H9 (cell line): ENCODE measurements at regions not wholly inside any gene's neighbourhood (a gene's known extent, or its start where the extent isn't known, plus 50 kb on each side); places are given as distances from the start of the nearest gene placed in this dataset.
"Not testable (repeated sequence)": the region's sequence is repeated elsewhere in the genome, so short reads cannot be mapped to it uniquely, and the experiment has no call there.

Experiments used
- DNase-seq: peaks from one replicate; pipeline ENCODE4 v3.0.0-alpha.2; 2017
- H2AFZ ChIP-seq: one replicate; pipeline ENCODE4 v1.6.1; 2013; ENCODE audit warnings: mild to moderate bottlenecking, low read length, control low read depth, moderate library complexity
- H2AK5ac ChIP-seq: 2 replicates; pipeline ENCODE4 v1.6.1; 2013; ENCODE audit warnings: low read length, control low read depth, mixed read lengths; ENCODE audit not compliant: insufficient read length
- H2BK120ac ChIP-seq: one replicate; pipeline ENCODE4 v1.6.1; 2013; ENCODE audit warnings: low read depth, mild to moderate bottlenecking, low read length, control low read depth, inconsistent platforms; ENCODE audit not compliant: poor library complexity, severe bottlenecking
- H2BK12ac ChIP-seq: 2 replicates; pipeline ENCODE4 v1.6.1; 2013; ENCODE audit warnings: low read length, control low read depth, mixed read lengths, low read depth; ENCODE audit not compliant: insufficient read length
- H2BK15ac ChIP-seq: 2 replicates; pipeline ENCODE4 v1.6.1; 2013; ENCODE audit warnings: low read depth, low read length, control low read depth
- H2BK20ac ChIP-seq: one replicate; pipeline ENCODE4 v1.6.1; 2013; ENCODE audit warnings: low read depth, mild to moderate bottlenecking, low read length, control low read depth, inconsistent platforms; ENCODE audit not compliant: poor library complexity, severe bottlenecking
- H2BK5ac ChIP-seq: 2 replicates; pipeline ENCODE4 v1.6.1; 2013; ENCODE audit warnings: low read length, control low read depth, mixed read lengths; ENCODE audit not compliant: insufficient read length
- H3K14ac ChIP-seq: 2 replicates; pipeline ENCODE4 v1.6.1; 2013; ENCODE audit warnings: low read length, control low read depth; ENCODE audit not compliant: insufficient read depth
- H3K18ac ChIP-seq: 2 replicates; pipeline ENCODE4 v1.6.1; 2013; ENCODE audit warnings: low read depth, mild to moderate bottlenecking, mixed read lengths, low read length, control low read depth; ENCODE audit not compliant: insufficient read length
- H3K23ac ChIP-seq: 2 replicates; pipeline ENCODE4 v1.6.1; 2013; ENCODE audit warnings: low read length, control low read depth, mixed read lengths, low read depth; ENCODE audit not compliant: insufficient read length
- H3K23me2 ChIP-seq: 2 replicates; pipeline ENCODE4 v1.6.1; 2013; ENCODE audit warnings: low read depth, mild to moderate bottlenecking, mixed read lengths, low read length, control low read depth; ENCODE audit not compliant: insufficient read length, poor library complexity, severe bottlenecking
- H3K27ac ChIP-seq: 2 replicates; pipeline ENCODE4 v1.5.1; 2013; ENCODE audit warnings: low read length, control low read depth, mixed read lengths, low read depth; ENCODE audit not compliant: insufficient read length
- H3K27me3 ChIP-seq: 2 replicates; pipeline ENCODE4 v1.6.1; 2013; ENCODE audit warnings: low read length, control low read depth, inconsistent platforms; ENCODE audit not compliant: insufficient read depth
- H3K4ac ChIP-seq: 2 replicates; pipeline ENCODE4 v1.6.1; 2013; ENCODE audit warnings: low read depth, mild to moderate bottlenecking, control low read depth, inconsistent platforms, low read length, moderate library complexity
- H3K4me1 ChIP-seq: 2 replicates; pipeline ENCODE4 v1.6.1; 2013; ENCODE audit warnings: low read length, control low read depth, inconsistent platforms; ENCODE audit not compliant: insufficient read depth
- H3K4me2 ChIP-seq: 2 replicates; pipeline ENCODE4 v1.6.1; 2013; ENCODE audit warnings: low read length, control low read depth, mixed read lengths; ENCODE audit not compliant: insufficient read length, insufficient read depth
- H3K56ac ChIP-seq: 2 replicates; pipeline ENCODE4 v1.6.1; 2013; ENCODE audit warnings: low read depth, mild to moderate bottlenecking, mixed read lengths, low read length, control low read depth; ENCODE audit not compliant: insufficient read length
- H3K79me1 ChIP-seq: 2 replicates; pipeline ENCODE4 v1.6.1; 2013; ENCODE audit warnings: low read depth, mild to moderate bottlenecking, moderate library complexity, low read length, control low read depth, inconsistent platforms; ENCODE audit not compliant: insufficient read depth, poor library complexity, severe bottlenecking
- H3K79me2 ChIP-seq: 2 replicates; pipeline ENCODE4 v1.6.1; 2013; ENCODE audit warnings: low read length, control low read depth, inconsistent platforms; ENCODE audit not compliant: insufficient read depth
- H3K9ac ChIP-seq: 2 replicates; pipeline ENCODE4 v1.6.1; 2013; ENCODE audit warnings: low read length, control low read depth, mixed read lengths; ENCODE audit not compliant: insufficient read length; ENCODE audit errors: extremely low read depth
- H3K9me3 ChIP-seq: one replicate; pipeline ENCODE4 v1.6.1; 2013; ENCODE audit warnings: low read depth, low read length, inconsistent platforms; ENCODE audit not compliant: control insufficient read depth
- H3T11ph ChIP-seq: one replicate; pipeline ENCODE4 v1.6.1; 2013; ENCODE audit warnings: mild to moderate bottlenecking, low read length, control low read depth, inconsistent platforms
- H4K20me1 ChIP-seq: one replicate; pipeline ENCODE4 v1.6.1; 2013; ENCODE audit not compliant: control insufficient read depth, insufficient read length, insufficient read depth
- H4K5ac ChIP-seq: 2 replicates; pipeline ENCODE4 v1.6.1; 2013; ENCODE audit warnings: low read depth, mild to moderate bottlenecking, mixed read lengths, low read length, control low read depth; ENCODE audit not compliant: insufficient read length
- H4K8ac ChIP-seq: replicated peaks from 2 replicates; pipeline ENCODE4 v1.6.1; 2013; ENCODE audit warnings: low read length, control low read depth, mixed read lengths, low read depth; ENCODE audit not compliant: insufficient read length
- H4K91ac ChIP-seq: 2 replicates; pipeline ENCODE4 v1.6.1; 2013; ENCODE audit warnings: low read depth, mild to moderate bottlenecking, moderate library complexity, mixed read lengths, low read length, control low read depth; ENCODE audit not compliant: insufficient read length
- H3K27ac Mint-ChIP-seq, 3 experiments: 2 replicates in 2 of 3; 3 replicates in 1 of 3; pipeline ENCODE4 v1.8.0; 2020 to 2021; ENCODE audit warnings: mixed read lengths in 3 of 3, mild to moderate bottlenecking in 1 of 3, moderate library complexity in 1 of 3
- H3K27me3 Mint-ChIP-seq: 2 replicates; pipeline ENCODE4 v1.8.0; 2021; ENCODE audit warnings: low read depth, mild to moderate bottlenecking, moderate library complexity, mixed read lengths
- H3K36me3 Mint-ChIP-seq, 3 experiments: 2 replicates in 2 of 3; 3 replicates in 1 of 3; pipeline ENCODE4 v1.8.0; 2020 to 2021; ENCODE audit warnings: low read depth in 3 of 3, mixed read lengths in 3 of 3; ENCODE audit not compliant: insufficient read depth in 1 of 3
- H3K4me1 Mint-ChIP-seq, 2 experiments: 2 replicates each; pipeline ENCODE4 v1.8.0; 2020; ENCODE audit warnings: mixed read lengths in 2 of 2
- H3K4me3 Mint-ChIP-seq, 2 experiments: 2 replicates in 1 of 2; 3 replicates in 1 of 2; pipeline ENCODE4 v1.8.0; 2020 to 2021; ENCODE audit warnings: mild to moderate bottlenecking in 2 of 2, mixed read lengths in 2 of 2, moderate library complexity in 1 of 2
- H3K9me3 Mint-ChIP-seq, 2 experiments: 2 replicates in 1 of 2; 3 replicates in 1 of 2; pipeline ENCODE4 v1.8.0; 2020; ENCODE audit warnings: mild to moderate bottlenecking in 2 of 2, mixed read lengths in 2 of 2, moderate library complexity in 1 of 2
- WGBS: extraction: QIAGEN DNeasy Blood & Tissue Kit; methylation state at CpG from one replicate; pipeline ENCODE4 v1.1.7; 2013; ENCODE audit warnings: missing lambda C conversion rate, low lambda C conversion rate, mixed read lengths; ENCODE audit not compliant: insufficient read length; ENCODE audit errors: extremely low coverage; 5-methylcytosine and 5-hydroxymethylcytosine counted together
- TF ChIP-seq, protein P1 (sequence below): fragments of 200-600 bp; sonication (generic); conservative IDR thresholded peaks from 3 replicates; pipeline ENCODE4 v1.8.0; 2021; ENCODE audit warnings: antibody characterized with exemption, mild to moderate bottlenecking

DNA sequence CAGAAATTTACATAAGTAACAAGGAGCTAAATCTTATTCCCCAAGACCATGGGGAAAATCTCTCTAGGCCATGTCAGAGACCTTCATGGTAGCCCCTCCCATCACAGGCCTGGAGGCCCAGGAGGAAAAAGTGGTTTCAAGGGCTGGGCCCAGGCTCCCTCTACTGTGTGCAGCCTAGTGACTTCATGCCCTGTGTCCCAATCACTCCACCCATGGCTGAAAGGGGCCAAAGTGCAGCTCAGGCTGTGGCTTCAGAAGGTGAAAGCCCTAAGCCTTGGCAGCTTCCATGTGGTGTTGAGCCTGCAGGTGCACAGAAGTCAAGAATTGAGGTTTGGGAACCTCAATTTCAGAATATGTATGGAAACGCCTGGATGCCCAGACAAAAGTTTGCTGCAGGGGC is 1612.7 kb upstream of the SLC39A10 start:
- no peak overlapping the region for H2BK5ac ChIP-seq
- no peak overlapping the region for H3K27ac Mint-ChIP-seq
- no peaks in the 10 kb centered on the region for H3K79me1 ChIP-seq
- no peak overlapping the region for H3K4ac ChIP-seq
- no peak overlapping the region for H2BK20ac ChIP-seq
- no peaks in the 10 kb centered on the region for H3K4me1 Mint-ChIP-seq
- H3K4me1 ChIP-seq = no peaks in the 10 kb centered on the region
- no peak overlapping the region for H2BK15ac ChIP-seq
- peaks cover 6 to 7% (median 6%) of the 10 kb centered on the region in 3 experiments; a peak in 4 of 7 replicates for H3K36me3 Mint-ChIP-seq
- H3K9ac ChIP-seq = no peak overlapping the region
- no peak overlapping the region for H3K4me3 Mint-ChIP-seq
- H2BK12ac ChIP-seq = no peak overlapping the region
- no peak overlapping the region for H3K27ac ChIP-seq
- H3K4me2 ChIP-seq = no peak overlapping the region
- no peak overlapping the region for H2AFZ ChIP-seq
- no peaks in the 10 kb centered on the region for H3K23me2 ChIP-seq
- H3K27me3 Mint-ChIP-seq = no peaks in the 10 kb centered on the region
- H3K9me3 ChIP-seq = no peaks in the 10 kb centered on the region
- H3K23ac ChIP-seq = no peak overlapping the region
- no peak overlapping the region for H3T11ph ChIP-seq
- H3K27me3 ChIP-seq = no peaks in the 10 kb centered on the region
- H3K9me3 Mint-ChIP-seq = peaks cover 8 to 12% of the 10 kb centered on the region in 2 experiments; a peak in 4 of 5 replicates
- H4K91ac ChIP-seq = no peak overlapping the region
- H3K18ac ChIP-seq = no peak overlapping the region
- H3K79me2 ChIP-seq = no peaks in the 10 kb centered on the region
- H4K5ac ChIP-seq = no peak overlapping the region
- H3K56ac ChIP-seq = no peak overlapping the region
- no peak for DNase-seq
- H2AK5ac ChIP-seq = no peak overlapping the region
- H3K14ac ChIP-seq = no peak overlapping the region
- WGBS = no CpG with 5 or more reads among the region's 1 CpG
- no peak overlapping the region for H2BK120ac ChIP-seq
- H4K8ac ChIP-seq = no peak overlapping the region
- no peaks in the 10 kb centered on the region for H4K20me1 ChIP-seq
- TF ChIP-seq, protein P1, sequence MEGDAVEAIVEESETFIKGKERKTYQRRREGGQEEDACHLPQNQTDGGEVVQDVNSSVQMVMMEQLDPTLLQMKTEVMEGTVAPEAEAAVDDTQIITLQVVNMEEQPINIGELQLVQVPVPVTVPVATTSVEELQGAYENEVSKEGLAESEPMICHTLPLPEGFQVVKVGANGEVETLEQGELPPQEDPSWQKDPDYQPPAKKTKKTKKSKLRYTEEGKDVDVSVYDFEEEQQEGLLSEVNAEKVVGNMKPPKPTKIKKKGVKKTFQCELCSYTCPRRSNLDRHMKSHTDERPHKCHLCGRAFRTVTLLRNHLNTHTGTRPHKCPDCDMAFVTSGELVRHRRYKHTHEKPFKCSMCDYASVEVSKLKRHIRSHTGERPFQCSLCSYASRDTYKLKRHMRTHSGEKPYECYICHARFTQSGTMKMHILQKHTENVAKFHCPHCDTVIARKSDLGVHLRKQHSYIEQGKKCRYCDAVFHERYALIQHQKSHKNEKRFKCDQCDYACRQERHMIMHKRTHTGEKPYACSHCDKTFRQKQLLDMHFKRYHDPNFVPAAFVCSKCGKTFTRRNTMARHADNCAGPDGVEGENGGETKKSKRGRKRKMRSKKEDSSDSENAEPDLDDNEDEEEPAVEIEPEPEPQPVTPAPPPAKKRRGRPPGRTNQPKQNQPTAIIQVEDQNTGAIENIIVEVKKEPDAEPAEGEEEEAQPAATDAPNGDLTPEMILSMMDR = no peak

DNA sequence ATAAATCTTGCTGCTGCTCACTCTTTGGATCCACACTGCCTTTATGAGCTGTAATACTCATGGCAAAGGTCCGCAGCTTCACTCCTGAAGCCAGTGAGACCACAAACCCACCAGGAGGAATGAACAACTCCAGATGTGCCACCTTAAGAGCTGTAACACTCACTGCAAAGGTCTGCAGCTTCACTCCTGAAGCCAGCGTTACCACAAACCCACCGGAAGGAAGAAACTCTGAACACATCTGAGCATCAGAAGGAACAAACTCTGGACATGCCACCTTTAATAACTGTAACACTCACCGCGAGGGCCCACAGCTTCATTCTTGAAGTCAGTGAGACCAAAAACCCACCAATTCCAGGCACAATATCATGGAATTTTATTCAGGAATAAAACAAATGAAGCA is 1635.9 kb upstream of the SLC39A10 start:
- not testable (repeated sequence) for H2BK120ac ChIP-seq, H3K79me1 ChIP-seq, H3K27ac Mint-ChIP-seq, H3K23me2 ChIP-seq, H3K4me1 Mint-ChIP-seq, H3K79me2 ChIP-seq, H3K9ac ChIP-seq, H4K5ac ChIP-seq, H2BK20ac ChIP-seq, H2AK5ac ChIP-seq, H3K4me1 ChIP-seq, H2BK15ac ChIP-seq, H3T11ph ChIP-seq, H3K56ac ChIP-seq, H3K4ac ChIP-seq, H2BK5ac ChIP-seq, H3K4me3 Mint-ChIP-seq, H3K18ac ChIP-seq, H3K9me3 ChIP-seq, H4K20me1 ChIP-seq, H4K8ac ChIP-seq, H2BK12ac ChIP-seq, H3K27ac ChIP-seq, H3K27me3 Mint-ChIP-seq, H3K14ac ChIP-seq, DNase-seq, H3K27me3 ChIP-seq, H2AFZ ChIP-seq, H4K91ac ChIP-seq, H3K4me2 ChIP-seq, H3K23ac ChIP-seq
- peaks cover 6 to 22% of the 10 kb centered on the region in 2 experiments; a peak in 4 of 5 replicates for H3K9me3 Mint-ChIP-seq
- peaks cover 0 to 15% (median 7%) of the 10 kb centered on the region in 3 experiments; a peak in 3 of 7 replicates for H3K36me3 Mint-ChIP-seq
- WGBS = no CpG with 5 or more reads among the region's 5 CpGs
